Ishikawa (cell line): ENCODE measurements at regions not wholly inside any gene's neighbourhood (a gene's known extent, or its start where the extent isn't known, plus 50 kb on each side); places are given as distances from the start of the nearest gene placed in this dataset.

Experiments
- EGR1 ChIP-seq: IDR thresholded peaks from 2 replicates; pipeline ENCODE4 v1.6.1; 2012
- RAD21 ChIP-seq: IDR thresholded peaks from 2 replicates; pipeline ENCODE4 v1.6.1; 2012; ENCODE audit warnings: low read depth
- TEAD4 ChIP-seq: IDR thresholded peaks from 2 replicates; pipeline ENCODE4 v1.6.1; 2012
- YY1 ChIP-seq: IDR thresholded peaks from 2 replicates; pipeline ENCODE4 v1.6.1; 2012; ENCODE audit warnings: low read depth
- ZBTB7A ChIP-seq: IDR thresholded peaks from 2 replicates; pipeline ENCODE4 v1.6.1; 2012; ENCODE audit warnings: low read depth
- TF ChIP-seq, protein P1 (sequence below): IDR thresholded peaks from 2 replicates; pipeline ENCODE4 v1.6.1; 2012
- TF ChIP-seq, protein P2 (sequence below): IDR thresholded peaks from 2 replicates; pipeline ENCODE4 v1.6.1; 2012

DNA sequence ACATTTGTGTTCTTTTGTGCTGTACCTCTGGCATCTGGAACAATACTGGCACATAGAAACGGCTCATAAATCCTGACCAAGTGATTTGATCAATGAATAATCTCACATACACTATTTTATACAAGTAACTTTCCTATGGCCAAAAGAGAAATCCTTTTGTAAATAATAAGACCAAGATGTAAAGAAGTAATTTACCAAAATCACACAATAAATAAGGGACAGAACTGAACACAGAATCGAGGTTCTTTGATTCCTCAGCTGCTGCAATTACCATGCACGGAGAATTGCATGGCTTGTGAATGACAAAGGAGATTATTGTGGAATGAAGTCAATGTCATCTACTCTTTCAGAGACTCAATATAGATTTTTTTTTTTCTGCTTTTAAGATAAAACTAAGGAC lies 576.8 kb upstream of the SMIM31 start:
- TF ChIP-seq RAD21 = no peak
- TF ChIP-seq YY1 = no peak
- TF ChIP-seq, protein P1, sequence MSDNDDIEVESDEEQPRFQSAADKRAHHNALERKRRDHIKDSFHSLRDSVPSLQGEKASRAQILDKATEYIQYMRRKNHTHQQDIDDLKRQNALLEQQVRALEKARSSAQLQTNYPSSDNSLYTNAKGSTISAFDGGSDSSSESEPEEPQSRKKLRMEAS = no peak
- TF ChIP-seq ZBTB7A = no peak
- TF ChIP-seq, protein P2, sequence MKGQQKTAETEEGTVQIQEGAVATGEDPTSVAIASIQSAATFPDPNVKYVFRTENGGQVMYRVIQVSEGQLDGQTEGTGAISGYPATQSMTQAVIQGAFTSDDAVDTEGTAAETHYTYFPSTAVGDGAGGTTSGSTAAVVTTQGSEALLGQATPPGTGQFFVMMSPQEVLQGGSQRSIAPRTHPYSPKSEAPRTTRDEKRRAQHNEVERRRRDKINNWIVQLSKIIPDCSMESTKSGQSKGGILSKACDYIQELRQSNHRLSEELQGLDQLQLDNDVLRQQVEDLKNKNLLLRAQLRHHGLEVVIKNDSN = no peak
- no peak for TF ChIP-seq EGR1
- TF ChIP-seq TEAD4 = no peak
